HCT116 (cell line): ENCODE measurements at regions not wholly inside any gene's neighbourhood (a gene's known extent, or its start where the extent isn't known, plus 50 kb on each side); places are given as distances from the start of the nearest gene placed in this dataset.
"Not testable (repeated sequence)": the region's sequence is repeated elsewhere in the genome, so short reads cannot be mapped to it uniquely, and the experiment has no call there.

ENCODE experiments used
- ATAC-seq: fragments of 200-7000 bp; cut with Tn5 transposase; 2 replicates; pipeline ENCODE4 v1.9.1; 2020; ENCODE audit warnings: mild to moderate bottlenecking, moderate library complexity
- BruUV-seq: library from RNA; stranded (reverse); fragments of 400-500 nt; replicated peaks from 2 replicates; lab custom pipeline; 2021; lab: Mats Ljungman, UMichigan
- CTCF ChIA-PET: fragments of 300-600 bp; sonication (Branson Sonifier 250); formaldehyde crosslinking; loops from one replicate; lab custom pipeline; 2021; ENCODE audit warnings: antibody characterized with exemption; lab: Charles Lee
- POLR2A ChIA-PET: fragments of 300-600, 350-600 bp; sonication (Branson Sonifier 250); formaldehyde crosslinking; loops from one replicate; lab custom pipeline; 2021; ENCODE audit warnings: antibody characterized with exemption; lab: Charles Lee
- RAD21 ChIA-PET, 2 experiments: fragments of 300-600 bp; sonication (Branson Sonifier 250); formaldehyde crosslinking; loops; one replicate each; lab custom pipeline; 2023; ENCODE audit warnings: low total read pairs in 2 of 2; ENCODE audit not compliant: uncharacterized antibody in 2 of 2, unreplicated experiment in 2 of 2, low non-redundant PET in 1 of 2; lab: Charles Lee
- DNase-seq: peaks from one replicate; pipeline ENCODE4 v3.0.0-alpha.2; 2010; ENCODE audit warnings: low read depth, low spot score
- H2AFZ ChIP-seq: fragments of 200-600 bp; shearing (Covaris generic), sonication (generic); 2 replicates; pipeline ENCODE4 v1.6.1; 2017; ENCODE audit warnings: low read depth, mixed run types, mixed read lengths, antibody characterized with exemption, low read length; ENCODE audit not compliant: poor library complexity, severe bottlenecking
- H3K27ac ChIP-seq: 2 replicates; pipeline ENCODE4 v1.5.1; 2012; ENCODE audit warnings: low read depth, low read length
- H3K27me3 ChIP-seq: fragments of 200-600 bp; sonication (generic); 2 replicates; pipeline ENCODE4 v1.6.1; 2016; ENCODE audit warnings: mixed run types, low read length, mixed read lengths; ENCODE audit not compliant: insufficient read depth
- H3K36me3 ChIP-seq, 2 experiments: fragments of 200-500 bp in 1 of 2; fragments of 200-600 bp in 1 of 2; sonication (Bioruptor generic) in 1 of 2; sonication (generic) in 1 of 2; 2 replicates each; pipeline versions ENCODE4 v1.5.1 to v1.6.1; 2014 to 2016; ENCODE audit warnings: low read length in 2 of 2, inconsistent platforms in 1 of 2, mixed read lengths in 1 of 2, mixed run types in 1 of 2; ENCODE audit not compliant: insufficient read depth in 2 of 2, control insufficient read depth in 1 of 2
- H3K4me1 ChIP-seq, 2 experiments: fragments of 200-600 bp in 1 of 2; sonication (generic) in 1 of 2; 2 replicates each; pipeline versions ENCODE4 v1.5.1 to v1.6.1; 2012 to 2017; ENCODE audit warnings: low read length in 2 of 2, inconsistent platforms in 1 of 2, mild to moderate bottlenecking in 1 of 2, mixed read lengths in 1 of 2, mixed run types in 1 of 2, moderate library complexity in 1 of 2; ENCODE audit not compliant: insufficient read depth in 2 of 2, control insufficient read depth in 1 of 2
- H3K4me2 ChIP-seq: fragments of 200-600 bp; sonication (generic); 2 replicates; pipeline ENCODE4 v1.6.1; 2017; ENCODE audit warnings: mixed run types, low read length, mixed read lengths
- H3K4me3 ChIP-seq, 2 experiments: fragments of 200-600 bp in 1 of 2; sonication (generic) in 1 of 2; replicated peaks in 1 of 2; 2 replicates each; pipeline ENCODE4 v1.5.1; 2011 to 2016; ENCODE audit warnings: low read length in 2 of 2, control low read depth in 1 of 2, low read depth in 1 of 2, mild to moderate bottlenecking in 1 of 2, mixed read lengths in 1 of 2, mixed run types in 1 of 2
- H3K79me2 ChIP-seq: fragments of 200-600 bp; sonication (generic); 2 replicates; pipeline ENCODE4 v1.6.1; 2017; ENCODE audit warnings: mild to moderate bottlenecking, mixed run types, low read length, moderate library complexity, mixed read lengths; ENCODE audit not compliant: insufficient read depth
- H3K9ac ChIP-seq: fragments of 200-600 bp; sonication (generic); 2 replicates; pipeline ENCODE4 v1.6.1; 2016; ENCODE audit warnings: low read length, mixed read lengths
- H3K9me2 ChIP-seq: fragments of 200-600 bp; sonication (generic), shearing (Covaris generic); 2 replicates; pipeline ENCODE4 v1.6.1; 2017; ENCODE audit warnings: mixed run types, mild to moderate bottlenecking, moderate library complexity; ENCODE audit not compliant: insufficient read depth
- H3K9me3 ChIP-seq, 2 experiments: fragments of 200-500 bp in 1 of 2; fragments of 200-600 bp in 1 of 2; sonication (Bioruptor generic) in 1 of 2; sonication (generic) in 1 of 2; 2 replicates each; pipeline ENCODE4 v1.6.1; 2014 to 2017; ENCODE audit warnings: low read length in 2 of 2, mixed read lengths in 2 of 2, inconsistent platforms in 1 of 2, low read depth in 1 of 2, mild to moderate bottlenecking in 1 of 2, mixed run types in 1 of 2, moderate library complexity in 1 of 2; ENCODE audit not compliant: control insufficient read depth in 1 of 2, insufficient read depth in 1 of 2
- H4K20me1 ChIP-seq: fragments of 200-600 bp; sonication (generic), shearing (Covaris generic); 2 replicates; pipeline ENCODE4 v1.6.1; 2017; ENCODE audit warnings: mixed run types, mild to moderate bottlenecking, moderate library complexity; ENCODE audit not compliant: insufficient read depth
- CEBPB ChIP-seq: IDR thresholded peaks from 2 replicates; pipeline ENCODE4 v1.6.1; 2012; ENCODE audit warnings: low read depth
- ELF1 ChIP-seq: IDR thresholded peaks from 2 replicates; pipeline ENCODE4 v1.6.1; 2012; ENCODE audit warnings: low read depth, borderline replicate concordance
- EZH2 ChIP-seq: fragments of 200-600 bp; sonication (generic); IDR thresholded peaks from 2 replicates; pipeline ENCODE4 v1.6.1; 2017; ENCODE audit warnings: antibody characterized with exemption, mixed run types
- JUND ChIP-seq: IDR thresholded peaks from 2 replicates; pipeline ENCODE4 v1.6.1; 2012
- RAD21 ChIP-seq: IDR thresholded peaks from 2 replicates; pipeline ENCODE4 v1.6.1; 2012; ENCODE audit warnings: low read depth, mild to moderate bottlenecking
- TCF7L2 ChIP-seq: IDR thresholded peaks from 2 replicates; pipeline ENCODE4 v1.7.0; 2011; ENCODE audit warnings: borderline replicate concordance, inconsistent platforms; ENCODE audit not compliant: insufficient read depth, insufficient read length; ENCODE audit errors: extremely low read depth
- YY1 ChIP-seq: IDR thresholded peaks from 2 replicates; pipeline ENCODE4 v1.6.1; 2011; ENCODE audit warnings: low read length, low read depth, moderate library complexity, mild to moderate bottlenecking; ENCODE audit not compliant: insufficient replicate concordance; ENCODE audit errors: extremely low read depth
- ZFX ChIP-seq: fragments of 450-650 bp; IDR thresholded peaks from 2 replicates; pipeline ENCODE4 v1.6.1; 2017
- ZNF274 ChIP-seq: fragments of 200-500 bp; sonication (Bioruptor generic); IDR thresholded peaks from 2 replicates; pipeline ENCODE4 v1.6.1; 2014; ENCODE audit warnings: mild to moderate bottlenecking, low read depth, low read length, inconsistent platforms
- intact Hi-C: fragments of 100-400 bp; cut with micrococcal nuclease; formaldehyde crosslinking; loops from 2 replicates; pipeline ENCODE4 v1.10.0; 2022
- TF ChIP-seq, protein P1 (sequence below): IDR thresholded peaks from 2 replicates; pipeline ENCODE4 v1.6.1; 2011; ENCODE audit warnings: mild to moderate bottlenecking, low read length, moderate library complexity; ENCODE audit not compliant: insufficient replicate concordance; ENCODE audit errors: extremely low read depth
- TF ChIP-seq, protein P2 (sequence below), 3 experiments: fragments of 200-600 bp in 1 of 3; sonication (generic) in 1 of 3; IDR thresholded peaks in 2 of 3; conservative IDR thresholded peaks in 1 of 3; 2 replicates each; pipeline ENCODE4 v1.5.1; 2012 to 2017; ENCODE audit warnings: low read depth in 2 of 3, low read length in 2 of 3, antibody characterized with exemption in 1 of 3, borderline replicate concordance in 1 of 3, control low read depth in 1 of 3, mild to moderate bottlenecking in 1 of 3, mixed read lengths in 1 of 3, mixed run types in 1 of 3, moderate library complexity in 1 of 3; ENCODE audit not compliant: insufficient read depth in 1 of 3
- TF ChIP-seq, protein P3 (sequence below): IDR thresholded peaks from 2 replicates; pipeline ENCODE4 v1.6.1; 2012; ENCODE audit warnings: low read depth
- TF ChIP-seq, protein P4 (sequence below): IDR thresholded peaks from 2 replicates; pipeline ENCODE4 v1.6.1; 2012

DNA sequence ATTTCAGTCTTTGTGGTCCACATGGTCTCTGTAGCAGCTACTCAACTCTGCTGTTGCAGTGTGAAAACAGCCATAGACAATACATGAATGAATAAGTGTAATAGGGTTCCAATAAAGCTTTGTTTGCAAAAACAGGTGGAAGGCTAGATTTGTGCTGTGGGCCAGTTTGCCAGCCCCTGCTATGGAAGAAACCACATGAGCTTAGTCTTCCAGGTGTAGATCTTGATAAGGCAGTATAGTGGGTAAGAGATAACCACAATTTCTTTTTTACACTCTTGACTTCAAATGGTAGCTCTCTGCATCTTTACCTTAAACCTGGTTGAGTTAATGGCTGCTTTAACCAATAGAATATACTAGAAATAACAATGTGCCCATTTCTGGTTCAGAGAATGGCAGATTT lies 135.0 kb upstream of the PALS2 start:
- no peaks in the 10 kb centered on the region for H3K9me3 ChIP-seq
- ATAC-seq: no peak
- intact Hi-C loops: no loop called here
- H3K36me3 ChIP-seq: no peaks in the 10 kb centered on the region
- no peaks in the 10 kb centered on the region for H3K27me3 ChIP-seq
- no peak overlapping the region for H3K9ac ChIP-seq
- no peaks in the 10 kb centered on the region for H3K79me2 ChIP-seq
- H4K20me1 ChIP-seq: no peaks in the 10 kb centered on the region
- DNase-seq: no peak
- H2AFZ ChIP-seq: no peak overlapping the region
- no peak overlapping the region for H3K4me3 ChIP-seq
- ChIA-PET POLR2A (no interaction called here), RAD21 (no interaction called here), CTCF (no interaction called here)
- no TSS peak for BruUV-seq
- no peak overlapping the region for H3K4me2 ChIP-seq
- no peaks in the 10 kb centered on the region for H3K4me1 ChIP-seq
- H3K9me2 ChIP-seq: no peaks in the 10 kb centered on the region
- H3K27ac ChIP-seq: no peak overlapping the region
- TF ChIP-seq EZH2 (no peak), JUND (no peak), ELF1 (no peak), ZNF274 (no peak), RAD21 (no peak), CEBPB (no peak), ZFX (no peak), TCF7L2 (no peak), YY1 (no peak)
- TF ChIP-seq, protein P1, sequence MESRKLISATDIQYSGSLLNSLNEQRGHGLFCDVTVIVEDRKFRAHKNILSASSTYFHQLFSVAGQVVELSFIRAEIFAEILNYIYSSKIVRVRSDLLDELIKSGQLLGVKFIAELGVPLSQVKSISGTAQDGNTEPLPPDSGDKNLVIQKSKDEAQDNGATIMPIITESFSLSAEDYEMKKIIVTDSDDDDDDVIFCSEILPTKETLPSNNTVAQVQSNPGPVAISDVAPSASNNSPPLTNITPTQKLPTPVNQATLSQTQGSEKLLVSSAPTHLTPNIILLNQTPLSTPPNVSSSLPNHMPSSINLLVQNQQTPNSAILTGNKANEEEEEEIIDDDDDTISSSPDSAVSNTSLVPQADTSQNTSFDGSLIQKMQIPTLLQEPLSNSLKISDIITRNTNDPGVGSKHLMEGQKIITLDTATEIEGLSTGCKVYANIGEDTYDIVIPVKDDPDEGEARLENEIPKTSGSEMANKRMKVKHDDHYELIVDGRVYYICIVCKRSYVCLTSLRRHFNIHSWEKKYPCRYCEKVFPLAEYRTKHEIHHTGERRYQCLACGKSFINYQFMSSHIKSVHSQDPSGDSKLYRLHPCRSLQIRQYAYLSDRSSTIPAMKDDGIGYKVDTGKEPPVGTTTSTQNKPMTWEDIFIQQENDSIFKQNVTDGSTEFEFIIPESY: no peak
- TF ChIP-seq, protein P2, sequence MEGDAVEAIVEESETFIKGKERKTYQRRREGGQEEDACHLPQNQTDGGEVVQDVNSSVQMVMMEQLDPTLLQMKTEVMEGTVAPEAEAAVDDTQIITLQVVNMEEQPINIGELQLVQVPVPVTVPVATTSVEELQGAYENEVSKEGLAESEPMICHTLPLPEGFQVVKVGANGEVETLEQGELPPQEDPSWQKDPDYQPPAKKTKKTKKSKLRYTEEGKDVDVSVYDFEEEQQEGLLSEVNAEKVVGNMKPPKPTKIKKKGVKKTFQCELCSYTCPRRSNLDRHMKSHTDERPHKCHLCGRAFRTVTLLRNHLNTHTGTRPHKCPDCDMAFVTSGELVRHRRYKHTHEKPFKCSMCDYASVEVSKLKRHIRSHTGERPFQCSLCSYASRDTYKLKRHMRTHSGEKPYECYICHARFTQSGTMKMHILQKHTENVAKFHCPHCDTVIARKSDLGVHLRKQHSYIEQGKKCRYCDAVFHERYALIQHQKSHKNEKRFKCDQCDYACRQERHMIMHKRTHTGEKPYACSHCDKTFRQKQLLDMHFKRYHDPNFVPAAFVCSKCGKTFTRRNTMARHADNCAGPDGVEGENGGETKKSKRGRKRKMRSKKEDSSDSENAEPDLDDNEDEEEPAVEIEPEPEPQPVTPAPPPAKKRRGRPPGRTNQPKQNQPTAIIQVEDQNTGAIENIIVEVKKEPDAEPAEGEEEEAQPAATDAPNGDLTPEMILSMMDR (IDR thresholded peaks at IDR 0.05 in 2 of 3, conservative IDR thresholded peaks at IDR 0.05 in 1 of 3; ENCODE audit: borderline replicate concordance in 1 of 3, insufficient read depth in 1 of 3, low read depth in 2 of 3, low read length in 2 of 3): no peak
- TF ChIP-seq, protein P3, sequence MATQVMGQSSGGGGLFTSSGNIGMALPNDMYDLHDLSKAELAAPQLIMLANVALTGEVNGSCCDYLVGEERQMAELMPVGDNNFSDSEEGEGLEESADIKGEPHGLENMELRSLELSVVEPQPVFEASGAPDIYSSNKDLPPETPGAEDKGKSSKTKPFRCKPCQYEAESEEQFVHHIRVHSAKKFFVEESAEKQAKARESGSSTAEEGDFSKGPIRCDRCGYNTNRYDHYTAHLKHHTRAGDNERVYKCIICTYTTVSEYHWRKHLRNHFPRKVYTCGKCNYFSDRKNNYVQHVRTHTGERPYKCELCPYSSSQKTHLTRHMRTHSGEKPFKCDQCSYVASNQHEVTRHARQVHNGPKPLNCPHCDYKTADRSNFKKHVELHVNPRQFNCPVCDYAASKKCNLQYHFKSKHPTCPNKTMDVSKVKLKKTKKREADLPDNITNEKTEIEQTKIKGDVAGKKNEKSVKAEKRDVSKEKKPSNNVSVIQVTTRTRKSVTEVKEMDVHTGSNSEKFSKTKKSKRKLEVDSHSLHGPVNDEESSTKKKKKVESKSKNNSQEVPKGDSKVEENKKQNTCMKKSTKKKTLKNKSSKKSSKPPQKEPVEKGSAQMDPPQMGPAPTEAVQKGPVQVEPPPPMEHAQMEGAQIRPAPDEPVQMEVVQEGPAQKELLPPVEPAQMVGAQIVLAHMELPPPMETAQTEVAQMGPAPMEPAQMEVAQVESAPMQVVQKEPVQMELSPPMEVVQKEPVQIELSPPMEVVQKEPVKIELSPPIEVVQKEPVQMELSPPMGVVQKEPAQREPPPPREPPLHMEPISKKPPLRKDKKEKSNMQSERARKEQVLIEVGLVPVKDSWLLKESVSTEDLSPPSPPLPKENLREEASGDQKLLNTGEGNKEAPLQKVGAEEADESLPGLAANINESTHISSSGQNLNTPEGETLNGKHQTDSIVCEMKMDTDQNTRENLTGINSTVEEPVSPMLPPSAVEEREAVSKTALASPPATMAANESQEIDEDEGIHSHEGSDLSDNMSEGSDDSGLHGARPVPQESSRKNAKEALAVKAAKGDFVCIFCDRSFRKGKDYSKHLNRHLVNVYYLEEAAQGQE: no peak
- TF ChIP-seq, protein P4, sequence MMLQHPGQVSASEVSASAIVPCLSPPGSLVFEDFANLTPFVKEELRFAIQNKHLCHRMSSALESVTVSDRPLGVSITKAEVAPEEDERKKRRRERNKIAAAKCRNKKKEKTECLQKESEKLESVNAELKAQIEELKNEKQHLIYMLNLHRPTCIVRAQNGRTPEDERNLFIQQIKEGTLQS: no peak

DNA sequence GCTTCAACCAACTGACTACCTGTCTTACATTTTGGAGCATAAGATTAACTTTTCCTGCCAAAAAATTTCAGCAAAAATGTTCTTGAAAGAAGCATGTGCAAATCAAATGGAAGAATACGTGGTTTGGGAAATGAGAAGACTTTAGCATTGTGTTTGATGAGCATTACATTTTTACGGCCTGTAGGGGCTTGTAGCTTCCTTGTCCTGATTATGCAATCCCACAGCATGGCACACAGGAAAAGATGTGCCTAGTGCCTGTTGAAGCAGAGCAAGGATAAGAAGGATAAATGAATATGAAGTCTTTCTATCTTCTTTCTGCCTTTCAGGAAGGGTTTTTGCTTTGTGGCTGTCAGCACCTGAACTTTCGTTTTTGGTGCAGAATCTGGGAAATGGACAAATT lies 134.1 kb upstream of the PALS2 start:
- ATAC-seq, H4K20me1 ChIP-seq, H3K27ac ChIP-seq, DNase-seq, H3K4me3 ChIP-seq, H3K9me3 ChIP-seq, BruUV-seq, H3K9ac ChIP-seq, H3K4me2 ChIP-seq, H3K79me2 ChIP-seq, H3K4me1 ChIP-seq, intact Hi-C loops, POLR2A ChIA-PET, H3K9me2 ChIP-seq, H3K36me3 ChIP-seq, H2AFZ ChIP-seq, H3K27me3 ChIP-seq, RAD21 ChIA-PET, CTCF ChIA-PET: not testable (repeated sequence)
